HUES64 (cell line): ENCODE measurements at regions not wholly inside any gene's neighbourhood (a gene's known extent, or its start where the extent isn't known, plus 50 kb on each side); places are given as distances from the start of the nearest gene placed in this dataset.
"Not testable (repeated sequence)": the region's sequence is repeated elsewhere in the genome, so short reads cannot be mapped to it uniquely, and the experiment has no call there.

ENCODE experiments used
- H3K27ac ChIP-seq: 2 replicates; pipeline ENCODE4 v1.7.0; 2013; ENCODE audit warnings: low read depth, low read length, inconsistent platforms
- H3K27me3 ChIP-seq: 2 replicates; pipeline ENCODE4 v1.6.1; 2013; ENCODE audit warnings: mild to moderate bottlenecking, low read length; ENCODE audit not compliant: insufficient read depth
- H3K36me3 ChIP-seq: 2 replicates; pipeline ENCODE4 v1.6.1; 2013; ENCODE audit warnings: mild to moderate bottlenecking, low read length; ENCODE audit not compliant: insufficient read depth
- H3K4me1 ChIP-seq: 2 replicates; pipeline ENCODE4 v1.6.1; 2013; ENCODE audit warnings: mild to moderate bottlenecking, low read length, moderate library complexity; ENCODE audit not compliant: insufficient read depth
- H3K4me3 ChIP-seq: 2 replicates; pipeline ENCODE4 v1.5.1; 2013; ENCODE audit warnings: mild to moderate bottlenecking, low read length, moderate library complexity
- H3K9ac ChIP-seq: 2 replicates; pipeline ENCODE4 v1.6.1; 2013; ENCODE audit warnings: mild to moderate bottlenecking, low read depth, low read length
- H3K9me3 ChIP-seq: 2 replicates; pipeline ENCODE4 v1.6.1; 2013; ENCODE audit warnings: low read depth, low read length; ENCODE audit not compliant: insufficient read depth
- WGBS: fragments of 150-250, 120-280 bp; methylation state at CpG from one replicate; pipeline ENCODE4 v1.1.7; 2013; ENCODE audit warnings: missing lambda C conversion rate; 5-methylcytosine and 5-hydroxymethylcytosine counted together

DNA sequence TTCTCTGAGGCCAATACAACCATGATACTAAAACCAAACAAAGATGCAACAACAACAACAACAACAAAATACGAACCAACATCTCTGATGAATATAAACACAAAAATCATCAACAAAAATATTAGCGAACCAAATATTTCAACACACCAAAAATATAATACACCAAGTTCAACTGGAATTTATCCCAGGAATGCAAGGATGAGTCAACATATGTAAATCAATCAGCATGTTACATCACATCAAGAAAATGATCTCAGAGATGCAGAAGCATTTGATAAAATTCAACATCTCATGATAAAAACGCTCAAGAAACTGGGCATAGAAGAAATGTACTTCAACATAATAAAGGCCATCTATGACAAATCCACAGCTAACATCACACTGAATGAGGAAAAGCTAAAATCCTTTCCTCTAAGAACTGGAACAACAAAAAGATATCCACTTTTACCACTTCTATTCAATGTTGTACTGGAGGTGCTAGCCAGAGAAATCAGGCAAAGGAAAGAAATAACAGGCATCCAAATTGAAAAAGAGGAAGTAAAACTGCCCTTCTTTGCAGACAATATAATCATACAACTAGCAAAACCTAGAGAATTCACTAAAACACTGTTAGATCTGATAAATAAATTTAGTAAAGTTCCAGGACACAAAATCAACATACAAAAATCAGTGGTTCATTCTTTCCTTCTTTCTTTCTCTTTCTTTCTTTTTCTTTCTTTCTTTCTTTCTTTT, 2448.7 kb upstream of the PCDH20 start:
- Histone ChIP-seq H3K4me3 (no peak overlapping the region), H3K36me3 (no peaks in the 10 kb centered on the region), H3K27me3 (no peaks in the 10 kb centered on the region), H3K9ac (no peak overlapping the region), H3K4me1 (no peaks in the 10 kb centered on the region), H3K27ac (no peak overlapping the region), H3K9me3 (no peaks in the 10 kb centered on the region)
- 90% methylated on average over 3 of the region's 3 CpGs for whole genome bisulfite sequencing

GRCh38 chr13:63855457-63856118, 2439.9 kb upstream of the PCDH20 start:
- H3K4me3 ChIP-seq: no peak overlapping the region
- no peaks in the 10 kb centered on the region for H3K9me3 ChIP-seq
- no peak overlapping the region for H3K9ac ChIP-seq
- no peaks in the 10 kb centered on the region for H3K27me3 ChIP-seq
- 91% methylated on average over 7 of the region's 7 CpGs for WGBS
- H3K27ac ChIP-seq: no peak overlapping the region
- H3K4me1 ChIP-seq: no peaks in the 10 kb centered on the region
- H3K36me3 ChIP-seq: no peaks in the 10 kb centered on the region

DNA sequence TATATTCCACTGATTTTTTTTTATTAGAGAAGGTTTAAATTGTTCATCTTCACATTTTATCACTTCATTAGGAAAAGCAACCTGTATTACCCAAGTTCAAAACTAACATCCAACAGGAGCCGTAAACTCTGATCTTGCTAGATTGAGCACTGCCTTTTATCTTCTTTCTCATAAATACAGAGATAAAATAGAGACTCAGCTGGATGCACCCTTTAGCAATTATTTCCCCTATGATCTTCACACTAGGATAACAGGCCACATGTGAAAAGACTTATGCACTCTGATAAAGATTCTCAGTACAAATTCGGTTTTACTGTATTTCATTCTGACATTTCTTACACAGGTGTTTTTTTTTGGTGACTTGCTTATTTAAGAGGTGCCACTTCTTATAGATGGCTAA, 2438.2 kb upstream of the PCDH20 start:
- Histone ChIP-seq H3K27me3 (no peaks in the 10 kb centered on the region), H3K4me1 (no peaks in the 10 kb centered on the region), H3K9me3 (no peaks in the 10 kb centered on the region), H3K27ac (no peak overlapping the region), H3K36me3 (no peaks in the 10 kb centered on the region), H3K9ac (no peak overlapping the region), H3K4me3 (no peak overlapping the region)
- WGBS: 74% methylated on average over 2 of the region's 2 CpGs

DNA sequence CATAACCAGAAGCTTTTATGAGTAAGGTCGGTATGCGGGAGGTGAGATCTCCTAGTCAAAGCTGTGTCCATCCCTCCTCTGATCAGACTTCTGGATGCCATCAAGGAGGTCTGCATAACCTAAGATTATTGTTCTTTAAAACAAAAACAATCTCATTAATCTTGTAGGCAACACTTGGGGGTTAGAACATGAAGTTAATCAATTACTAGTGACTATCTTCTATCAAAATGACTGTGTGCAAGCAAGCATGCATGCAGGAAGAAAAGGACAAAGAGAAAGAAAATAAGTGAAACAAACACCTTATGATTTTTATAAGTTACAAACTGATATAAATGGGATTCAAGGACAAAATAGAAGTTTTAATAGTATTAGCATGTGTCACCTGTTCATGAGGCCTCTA, 2435.9 kb upstream of the PCDH20 start:
- H3K9me3 ChIP-seq: no peaks in the 10 kb centered on the region
- 98% methylated on average over 2 of the region's 2 CpGs for whole genome bisulfite sequencing
- H3K4me1 ChIP-seq: no peaks in the 10 kb centered on the region
- no peak overlapping the region for H3K27ac ChIP-seq
- no peak overlapping the region for H3K9ac ChIP-seq
- H3K27me3 ChIP-seq: no peaks in the 10 kb centered on the region
- no peak overlapping the region for H3K4me3 ChIP-seq
- no peaks in the 10 kb centered on the region for H3K36me3 ChIP-seq

GRCh38 chr13:63843766-63844699, 2428.4 kb upstream of the PCDH20 start:
- 96% methylated on average over 40 of the region's 42 CpGs for WGBS

DNA sequence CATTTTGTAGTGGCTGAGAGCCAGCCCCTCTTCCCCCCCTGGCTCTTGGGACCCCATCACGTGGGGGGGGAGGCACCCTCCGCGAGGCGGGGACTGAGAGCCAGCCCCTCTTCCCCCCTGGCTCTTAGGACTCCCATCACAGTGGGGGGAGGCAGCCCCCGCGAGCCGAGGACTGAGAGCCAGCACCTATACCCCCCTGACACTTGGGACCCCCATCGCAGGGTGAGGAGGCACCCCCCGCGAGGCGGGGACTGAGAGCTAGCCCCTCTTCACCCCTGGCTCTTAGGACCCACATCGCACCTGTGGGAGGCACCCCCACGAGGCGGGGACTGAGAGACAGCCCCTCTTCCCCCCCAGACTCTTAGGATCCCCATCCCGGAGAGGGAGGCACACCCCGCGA, 2426.5 kb upstream of the PCDH20 start:
- no peaks in the 10 kb centered on the region for H3K9me3 ChIP-seq
- 96% methylated on average over 17 of the region's 17 CpGs for WGBS
- no peaks in the 10 kb centered on the region for H3K36me3 ChIP-seq
- H3K27ac ChIP-seq: no peak overlapping the region
- H3K4me3 ChIP-seq: no peak overlapping the region
- H3K4me1 ChIP-seq: no peaks in the 10 kb centered on the region
- H3K27me3 ChIP-seq: no peaks in the 10 kb centered on the region
- no peak overlapping the region for H3K9ac ChIP-seq

More at GRCh38 chr13:63843766-63844699, 2428.4 kb upstream of the PCDH20 start:
- Histone ChIP-seq H3K4me3 (no peak overlapping the region), H3K36me3 (no peaks in the 10 kb centered on the region), H3K4me1 (no peaks in the 10 kb centered on the region), H3K27me3 (no peaks in the 10 kb centered on the region), H3K9me3 (no peaks in the 10 kb centered on the region), H3K27ac (no peak overlapping the region), H3K9ac (no peak overlapping the region)

DNA sequence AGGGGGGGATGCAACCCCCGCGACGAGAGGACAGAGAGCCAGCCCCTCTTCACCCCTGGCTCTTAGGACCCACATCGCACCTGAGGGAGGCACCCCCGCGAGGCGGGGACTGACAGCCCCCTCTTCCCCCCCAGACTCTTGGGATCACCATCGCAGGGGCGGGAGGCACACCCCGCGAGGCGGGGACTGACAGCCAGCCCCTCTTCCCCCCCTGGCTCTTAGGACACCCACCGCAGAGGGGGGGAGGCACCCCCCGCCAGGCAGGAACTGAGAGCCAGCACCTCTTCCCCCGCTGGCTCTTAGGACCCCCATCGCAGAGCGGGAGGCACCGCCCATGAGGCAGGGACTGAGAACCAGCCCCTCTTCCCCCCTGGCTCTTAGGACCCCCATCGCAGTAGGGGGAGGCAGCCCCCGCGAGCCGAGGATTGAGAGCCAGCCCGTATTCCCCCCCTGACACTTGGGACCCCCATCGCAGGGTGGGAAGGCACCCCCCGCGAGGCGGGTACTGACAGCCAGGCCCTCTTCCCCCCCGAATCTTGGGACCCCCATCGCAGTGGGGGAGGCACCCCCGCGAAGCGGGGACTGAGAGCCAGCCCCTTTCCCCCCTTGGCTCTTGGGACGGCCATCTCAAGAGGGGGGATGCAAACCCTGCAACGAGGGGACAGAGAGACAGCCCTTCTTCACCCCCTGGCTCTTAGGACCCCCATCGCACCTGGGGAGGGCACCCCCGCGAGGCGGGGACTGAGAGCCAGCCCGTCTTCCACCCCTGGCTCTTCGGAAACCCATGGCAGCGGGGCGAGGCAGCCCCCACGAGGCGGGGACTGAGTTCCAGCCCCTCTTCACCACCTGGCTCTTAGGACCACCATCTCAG, 2425.1 kb upstream of the PCDH20 start:
- 96% methylated on average over 43 of the region's 44 CpGs for WGBS
- Histone ChIP-seq H3K27ac (no peak overlapping the region), H3K4me1 (no peaks in the 10 kb centered on the region), H3K27me3 (no peaks in the 10 kb centered on the region), H3K4me3 (no peak overlapping the region), H3K9me3 (no peaks in the 10 kb centered on the region), H3K36me3 (no peaks in the 10 kb centered on the region), H3K9ac (no peak overlapping the region)

DNA sequence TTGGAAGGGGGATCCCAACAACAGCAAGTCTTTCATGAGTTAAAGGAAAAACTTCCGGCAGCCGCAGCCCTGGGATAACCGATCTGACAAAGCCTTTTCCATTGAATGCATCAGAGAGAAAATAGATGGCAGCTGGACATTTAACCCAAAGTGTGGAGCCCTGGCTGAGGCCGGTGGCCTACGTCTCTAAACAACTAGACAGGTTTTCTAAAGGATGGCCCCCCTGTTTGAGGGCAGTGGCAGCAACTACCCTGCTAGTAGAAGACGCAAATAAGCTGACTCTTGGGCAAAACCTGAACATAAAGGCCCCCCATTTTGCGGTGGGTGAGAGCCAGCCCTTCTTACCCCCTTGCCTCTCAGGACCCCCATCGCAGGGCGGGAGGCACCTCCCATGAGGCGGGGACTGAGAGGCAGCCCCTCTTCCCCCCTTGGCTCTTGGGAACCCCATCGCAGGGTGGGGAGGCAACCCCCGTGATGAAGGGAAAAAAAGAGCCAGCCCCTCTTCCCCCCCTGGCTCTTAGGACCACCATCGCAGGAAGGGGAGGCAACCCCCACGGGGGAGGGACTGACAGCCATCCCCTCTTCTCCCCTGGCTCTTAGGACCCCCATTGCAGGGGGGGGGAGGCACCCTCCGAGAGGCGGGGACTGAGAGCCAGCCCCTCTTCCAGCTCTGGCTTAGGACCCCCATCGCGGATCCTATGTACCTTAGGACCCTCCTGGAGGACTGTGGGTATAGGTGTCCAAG, 2422.9 kb upstream of the PCDH20 start:
- H3K27me3 ChIP-seq: no peaks in the 10 kb centered on the region
- H3K4me3 ChIP-seq: no peak overlapping the region
- no peaks in the 10 kb centered on the region for H3K9me3 ChIP-seq
- 95% methylated on average over 15 of the region's 18 CpGs for WGBS
- H3K9ac ChIP-seq: no peak overlapping the region
- H3K27ac ChIP-seq: no peak overlapping the region
- no peaks in the 10 kb centered on the region for H3K4me1 ChIP-seq
- no peaks in the 10 kb centered on the region for H3K36me3 ChIP-seq

DNA sequence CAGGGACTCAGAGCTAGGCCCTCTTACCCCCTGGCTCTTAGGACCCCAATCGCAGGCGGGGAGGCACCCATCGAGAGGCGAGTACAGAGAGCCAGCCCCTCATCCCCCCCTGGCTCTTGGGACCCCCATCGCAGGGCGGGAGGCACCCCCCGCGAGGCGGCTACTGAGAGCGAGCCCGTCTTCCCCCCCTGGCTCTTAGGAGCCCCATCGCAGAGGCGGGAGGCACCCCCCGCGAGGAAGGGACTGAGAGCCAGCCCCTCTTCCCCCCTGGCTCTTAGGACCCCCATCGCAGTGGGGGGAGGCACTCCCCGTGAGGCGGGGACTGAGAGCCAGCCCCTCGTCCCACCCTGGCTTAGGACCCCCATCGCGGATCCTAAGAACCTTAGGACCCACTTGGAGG, 2422.1 kb upstream of the PCDH20 start:
- H3K4me3 ChIP-seq, H3K36me3 ChIP-seq, H3K4me1 ChIP-seq, H3K27ac ChIP-seq, H3K27me3 ChIP-seq, H3K9ac ChIP-seq, H3K9me3 ChIP-seq: not testable (repeated sequence)
- WGBS: 95% methylated on average over 15 of the region's 21 CpGs

DNA sequence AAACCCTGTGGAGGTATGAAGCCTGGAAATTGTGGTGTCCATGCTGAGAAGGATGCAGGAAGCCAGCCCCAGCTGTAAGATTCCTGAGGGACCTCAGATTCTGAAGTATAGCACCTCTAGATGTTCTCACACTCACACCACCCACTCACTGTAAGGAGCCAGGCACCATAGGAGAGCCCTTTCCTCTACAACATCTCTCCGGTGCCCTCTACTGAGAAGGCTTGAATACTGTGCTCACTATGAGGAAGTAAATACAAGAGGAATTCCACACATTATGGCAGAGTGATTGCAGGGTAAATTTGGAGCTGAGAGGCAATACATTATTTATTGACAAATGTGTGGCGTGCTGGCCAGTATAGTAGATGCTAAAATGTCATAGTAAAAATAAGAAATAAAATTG, 2414.0 kb upstream of the PCDH20 start:
- not testable (repeated sequence) for H3K4me3 ChIP-seq, H3K27ac ChIP-seq, H3K27me3 ChIP-seq, H3K9ac ChIP-seq, H3K4me1 ChIP-seq, H3K9me3 ChIP-seq, H3K36me3 ChIP-seq
- no CpG with 5 or more reads among the region's 2 CpGs for WGBS
